WTC11 (cell line): ENCODE measurements at regions not wholly inside any gene's neighbourhood (a gene's known extent, or its start where the extent isn't known, plus 50 kb on each side); places are given as distances from the start of the nearest gene placed in this dataset.
A peak's percentile ranks its signal among the peaks of the same experiment; 100 is the strongest.

Experiments used
- ATAC-seq: fragments of 200-7000 bp; cut with Tn5 transposase; 2 replicates; pipeline ENCODE4 v1.10.0; 2021; ENCODE audit warnings: mild to moderate bottlenecking, moderate library complexity
- CTCF ChIA-PET: fragments of 300-600 bp; sonication (Branson Sonifier 250); formaldehyde crosslinking; loops from one replicate; lab custom pipeline; 2021; ENCODE audit warnings: antibody characterized with exemption; lab: Charles Lee
- POLR2A ChIA-PET: fragments of 350-600 bp; sonication (Branson Sonifier 250); formaldehyde crosslinking; loops from one replicate; lab custom pipeline; 2021; ENCODE audit warnings: antibody characterized with exemption; lab: Charles Lee
- DNase-seq: peaks from one replicate; pipeline ENCODE4 v3.0.0; 2021; ENCODE audit warnings: low spot score
- H3K27ac Mint-ChIP-seq: 2 replicates; pipeline ENCODE4 v1.8.0; 2021; ENCODE audit warnings: mixed read lengths
- H3K27me3 Mint-ChIP-seq: 2 replicates; pipeline ENCODE4 v1.8.0; 2021; ENCODE audit warnings: low read depth, mild to moderate bottlenecking, moderate library complexity, mixed read lengths
- H3K36me3 Mint-ChIP-seq: 2 replicates; pipeline ENCODE4 v1.8.0; 2021; ENCODE audit warnings: mixed read lengths
- H3K4me1 Mint-ChIP-seq: 2 replicates; pipeline ENCODE4 v1.8.0; 2022; ENCODE audit warnings: mixed read lengths
- H3K4me3 Mint-ChIP-seq: 2 replicates; pipeline ENCODE4 v1.8.0; 2021; ENCODE audit warnings: mild to moderate bottlenecking, moderate library complexity, mixed read lengths
- H3K9me3 Mint-ChIP-seq: 2 replicates; pipeline ENCODE4 v1.8.0; 2021; ENCODE audit warnings: mixed read lengths
- ATF1 ChIP-seq: sonication (generic); formaldehyde crosslinking; IDR thresholded peaks from 2 replicates; pipeline ENCODE4 v1.8.1; 2023; ENCODE audit warnings: mild to moderate bottlenecking, moderate library complexity, missing genetic modification reagents
- CBFB ChIP-seq: sonication (generic); formaldehyde crosslinking; IDR thresholded peaks from 2 replicates; pipeline ENCODE4 v1.8.1; 2022; ENCODE audit warnings: mild to moderate bottlenecking, low read depth, missing genetic modification reagents
- EMX1 ChIP-seq: fragments of 250-450 bp; sonication (Bioruptor Pico); IDR thresholded peaks from 2 replicates; pipeline ENCODE4 v1.8.0; 2021; ENCODE audit warnings: mild to moderate bottlenecking
- FOXJ3 ChIP-seq: sonication (generic); formaldehyde crosslinking; IDR thresholded peaks from 2 replicates; pipeline ENCODE4 v1.9.0; 2021; ENCODE audit warnings: missing genetic modification reagents, mild to moderate bottlenecking, borderline replicate concordance
- GABPB1 ChIP-seq: sonication (generic); formaldehyde crosslinking; IDR thresholded peaks from 2 replicates; pipeline ENCODE4 v1.8.1; 2023; ENCODE audit warnings: mild to moderate bottlenecking, missing genetic modification reagents
- GTF2I ChIP-seq: fragments of 250-450 bp; sonication (Bioruptor Pico); conservative IDR thresholded peaks from 2 replicates; pipeline ENCODE4 v1.4.0; 2021; ENCODE audit warnings: mild to moderate bottlenecking
- JUN ChIP-seq: sonication (generic); formaldehyde crosslinking; IDR thresholded peaks from 2 replicates; pipeline ENCODE4 v1.8.0; 2023; ENCODE audit warnings: mild to moderate bottlenecking, missing genetic modification reagents
- NFYB ChIP-seq: sonication (generic); formaldehyde crosslinking; conservative IDR thresholded peaks from 2 replicates; pipeline ENCODE4 v1.8.0; 2022; ENCODE audit warnings: low read depth, missing genetic modification reagents
- NR1H2 ChIP-seq: sonication (generic); formaldehyde crosslinking; IDR thresholded peaks from 2 replicates; pipeline ENCODE4 v1.9.0; 2021; ENCODE audit warnings: mild to moderate bottlenecking, moderate library complexity, missing genetic modification reagents
- NR3C1 ChIP-seq: sonication (generic); formaldehyde crosslinking; conservative IDR thresholded peaks from 2 replicates; pipeline ENCODE4 v1.8.1; 2023; ENCODE audit warnings: low read depth, mild to moderate bottlenecking, missing genetic modification reagents
- OVOL2 ChIP-seq: fragments of 250-450 bp; sonication (Bioruptor Pico); IDR thresholded peaks from 2 replicates; pipeline ENCODE4 v1.9.0; 2021; ENCODE audit warnings: mild to moderate bottlenecking, borderline replicate concordance
- SOX15 ChIP-seq: fragments of 250-450 bp; sonication (Bioruptor Pico); IDR thresholded peaks from 2 replicates; pipeline ENCODE4 v1.9.0; 2021; ENCODE audit warnings: mild to moderate bottlenecking
- TEAD1 ChIP-seq: sonication (generic); formaldehyde crosslinking; IDR thresholded peaks from 2 replicates; pipeline ENCODE4 v1.8.0; 2022; ENCODE audit warnings: mild to moderate bottlenecking, missing genetic modification reagents
- TF ChIP-seq, protein P1 (sequence below): fragments of 200-600 bp; IDR thresholded peaks from 2 replicates; pipeline ENCODE4 v1.8.0; 2022; ENCODE audit warnings: antibody characterized with exemption
- TF ChIP-seq, protein P2 (sequence below): sonication (generic); formaldehyde crosslinking; conservative IDR thresholded peaks from 2 replicates; pipeline ENCODE4 v1.8.1; 2022; ENCODE audit warnings: mild to moderate bottlenecking, missing genetic modification reagents
- TF ChIP-seq, protein P3 (sequence below): sonication (generic); formaldehyde crosslinking; IDR thresholded peaks from 2 replicates; pipeline ENCODE4 v1.8.1; 2023; ENCODE audit warnings: mild to moderate bottlenecking, missing genetic modification reagents
- TF ChIP-seq, protein P4 (sequence below): fragments of 250-450 bp; sonication (Bioruptor Pico); IDR thresholded peaks from 2 replicates; pipeline ENCODE4 v1.9.0; 2021; ENCODE audit warnings: mild to moderate bottlenecking
- TF ChIP-seq, protein P5 (sequence below): sonication (generic); formaldehyde crosslinking; IDR thresholded peaks from 2 replicates; pipeline ENCODE4 v1.8.0; 2023; ENCODE audit warnings: missing genetic modification reagents, mild to moderate bottlenecking, borderline replicate concordance

DNA sequence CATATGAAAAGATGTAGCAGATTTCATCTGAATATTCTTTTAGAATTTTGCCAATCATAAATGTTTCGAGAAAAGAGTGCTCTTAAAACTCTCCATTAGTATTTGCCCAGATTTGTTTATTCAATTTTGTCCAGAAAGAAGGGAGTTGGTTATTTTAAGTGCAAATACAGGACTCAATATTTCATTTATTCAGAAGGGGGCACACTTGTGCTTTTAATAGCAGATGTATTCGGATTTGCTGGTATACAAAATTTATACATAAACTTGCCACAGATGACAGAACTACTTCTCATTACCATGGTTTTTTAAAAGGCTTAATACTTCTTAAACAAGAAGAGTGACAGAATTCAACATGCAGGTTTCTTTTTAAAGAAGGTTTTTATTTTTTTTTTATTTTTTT is 69.8 kb upstream of the GRM7 start (continued):
- TF ChIP-seq OVOL2 (CRISPR knock-in tag) (no peak), GTF2I (CRISPR knock-in tag) (no peak)
- TF ChIP-seq, protein P1, sequence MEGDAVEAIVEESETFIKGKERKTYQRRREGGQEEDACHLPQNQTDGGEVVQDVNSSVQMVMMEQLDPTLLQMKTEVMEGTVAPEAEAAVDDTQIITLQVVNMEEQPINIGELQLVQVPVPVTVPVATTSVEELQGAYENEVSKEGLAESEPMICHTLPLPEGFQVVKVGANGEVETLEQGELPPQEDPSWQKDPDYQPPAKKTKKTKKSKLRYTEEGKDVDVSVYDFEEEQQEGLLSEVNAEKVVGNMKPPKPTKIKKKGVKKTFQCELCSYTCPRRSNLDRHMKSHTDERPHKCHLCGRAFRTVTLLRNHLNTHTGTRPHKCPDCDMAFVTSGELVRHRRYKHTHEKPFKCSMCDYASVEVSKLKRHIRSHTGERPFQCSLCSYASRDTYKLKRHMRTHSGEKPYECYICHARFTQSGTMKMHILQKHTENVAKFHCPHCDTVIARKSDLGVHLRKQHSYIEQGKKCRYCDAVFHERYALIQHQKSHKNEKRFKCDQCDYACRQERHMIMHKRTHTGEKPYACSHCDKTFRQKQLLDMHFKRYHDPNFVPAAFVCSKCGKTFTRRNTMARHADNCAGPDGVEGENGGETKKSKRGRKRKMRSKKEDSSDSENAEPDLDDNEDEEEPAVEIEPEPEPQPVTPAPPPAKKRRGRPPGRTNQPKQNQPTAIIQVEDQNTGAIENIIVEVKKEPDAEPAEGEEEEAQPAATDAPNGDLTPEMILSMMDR, result no peak

DNA sequence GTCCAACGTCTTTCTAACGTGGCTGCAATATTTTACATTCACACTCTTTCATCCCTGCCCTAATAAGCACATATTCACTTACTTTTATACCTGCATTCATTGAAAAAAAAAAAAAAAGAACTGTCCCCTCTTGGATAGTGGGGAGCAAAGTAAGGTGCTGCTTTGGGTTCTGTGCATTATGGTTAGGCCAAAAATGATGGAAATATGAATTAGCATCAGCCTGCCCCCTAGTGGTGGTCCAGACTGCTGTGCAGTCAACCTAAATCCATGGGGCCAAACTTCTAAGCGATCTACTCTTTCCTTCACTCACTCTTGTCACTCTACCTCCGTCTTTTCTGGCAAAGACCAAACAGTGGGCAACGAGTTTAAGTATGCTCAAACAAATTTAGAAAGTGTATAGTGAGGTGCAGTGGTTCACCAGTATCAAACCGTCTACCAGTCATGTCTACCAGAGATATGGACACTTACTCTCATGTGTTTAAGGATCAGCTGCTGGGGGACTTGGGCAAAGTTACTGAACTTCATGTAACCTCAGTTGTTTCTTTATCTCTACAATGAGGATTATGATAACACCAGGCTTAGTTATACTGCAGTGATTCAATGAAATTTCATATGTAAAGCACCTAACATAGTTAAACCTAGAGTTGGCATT is 61.5 kb upstream of the GRM7 start:
- H3K27me3 Mint-ChIP-seq, result no peaks in the 10 kb centered on the region; the same call in 1 of the 2 replicates
- no peaks in the 10 kb centered on the region for H3K4me1 Mint-ChIP-seq
- H3K27ac Mint-ChIP-seq, result no peak overlapping the region
- POLR2A ChIA-PET, result no interaction called here
- CTCF ChIA-PET, result no interaction called here
- H3K9me3 Mint-ChIP-seq, result peaks cover 44% of the 10 kb centered on the region
- no peak overlapping the region for H3K4me3 Mint-ChIP-seq
- DNase-seq, result peak; percentile 11
- H3K36me3 Mint-ChIP-seq, result peaks cover 14% of the 10 kb centered on the region; the same call in 1 of the 2 replicates
- TF ChIP-seq, protein P1, result peak; percentile 69
- no peak for TF ChIP-seq FOXJ3 (CRISPR knock-in tag)
- peak; percentile 59 for ATAC-seq

DNA sequence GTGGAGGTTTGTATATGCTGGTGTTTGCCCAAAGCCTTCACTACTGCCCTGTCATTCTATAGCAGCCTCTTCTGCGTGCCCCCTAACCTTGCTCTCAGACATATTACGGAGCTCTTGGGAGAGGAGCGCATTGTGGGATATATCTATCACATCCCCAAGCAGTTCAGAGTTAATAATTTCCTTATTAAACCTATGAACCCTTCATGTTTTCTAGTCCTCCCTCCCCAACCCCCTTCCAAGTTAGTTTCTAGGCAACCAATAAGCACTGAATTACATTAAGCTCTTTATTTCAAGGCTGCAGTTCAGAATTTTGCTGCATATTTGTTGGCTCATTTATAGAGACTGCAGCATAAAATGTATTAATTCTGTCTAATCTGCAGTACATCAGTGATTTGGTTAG is 57.3 kb upstream of the GRM7 start:
- ATAC-seq, result no peak
- no peak overlapping the region for H3K27ac Mint-ChIP-seq
- no peak overlapping the region for H3K4me3 Mint-ChIP-seq
- peaks cover 12% of the 10 kb centered on the region; the same call in 1 of the 2 replicates for H3K36me3 Mint-ChIP-seq
- ChIA-PET CTCF (no interaction called here), POLR2A (interaction anchor here (0.7 kb wide), 1 partner anchor 290 kb away, joined by 10 read pairs; no protein-coding TSS in a partner anchor)
- H3K27me3 Mint-ChIP-seq, result no peaks in the 10 kb centered on the region
- peaks cover 41% of the 10 kb centered on the region for H3K9me3 Mint-ChIP-seq
- H3K4me1 Mint-ChIP-seq, result no peaks in the 10 kb centered on the region
- DNase-seq, result no peak
- TF ChIP-seq, protein P2, sequence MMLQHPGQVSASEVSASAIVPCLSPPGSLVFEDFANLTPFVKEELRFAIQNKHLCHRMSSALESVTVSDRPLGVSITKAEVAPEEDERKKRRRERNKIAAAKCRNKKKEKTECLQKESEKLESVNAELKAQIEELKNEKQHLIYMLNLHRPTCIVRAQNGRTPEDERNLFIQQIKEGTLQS (CRISPR knock-in tag), result no peak
- TF ChIP-seq NR3C1 (CRISPR knock-in tag) (no peak), TEAD1 (no peak), ATF1 (CRISPR knock-in tag) (no peak), GABPB1 (CRISPR knock-in tag) (no peak), CBFB (CRISPR knock-in tag) (no peak), NFYB (CRISPR knock-in tag) (no peak), NR1H2 (CRISPR knock-in tag) (no peak), JUN (CRISPR knock-in tag) (no peak), EMX1 (CRISPR knock-in tag) (no peak), SOX15 (CRISPR knock-in tag) (no peak)
- TF ChIP-seq, protein P3, sequence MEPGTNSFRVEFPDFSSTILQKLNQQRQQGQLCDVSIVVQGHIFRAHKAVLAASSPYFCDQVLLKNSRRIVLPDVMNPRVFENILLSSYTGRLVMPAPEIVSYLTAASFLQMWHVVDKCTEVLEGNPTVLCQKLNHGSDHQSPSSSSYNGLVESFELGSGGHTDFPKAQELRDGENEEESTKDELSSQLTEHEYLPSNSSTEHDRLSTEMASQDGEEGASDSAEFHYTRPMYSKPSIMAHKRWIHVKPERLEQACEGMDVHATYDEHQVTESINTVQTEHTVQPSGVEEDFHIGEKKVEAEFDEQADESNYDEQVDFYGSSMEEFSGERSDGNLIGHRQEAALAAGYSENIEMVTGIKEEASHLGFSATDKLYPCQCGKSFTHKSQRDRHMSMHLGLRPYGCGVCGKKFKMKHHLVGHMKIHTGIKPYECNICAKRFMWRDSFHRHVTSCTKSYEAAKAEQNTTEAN (CRISPR knock-in tag), result no peak
- TF ChIP-seq, protein P4, sequence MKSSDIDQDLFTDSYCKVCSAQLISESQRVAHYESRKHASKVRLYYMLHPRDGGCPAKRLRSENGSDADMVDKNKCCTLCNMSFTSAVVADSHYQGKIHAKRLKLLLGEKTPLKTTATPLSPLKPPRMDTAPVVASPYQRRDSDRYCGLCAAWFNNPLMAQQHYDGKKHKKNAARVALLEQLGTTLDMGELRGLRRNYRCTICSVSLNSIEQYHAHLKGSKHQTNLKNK (CRISPR knock-in tag), result no peak
- TF ChIP-seq, protein P5, sequence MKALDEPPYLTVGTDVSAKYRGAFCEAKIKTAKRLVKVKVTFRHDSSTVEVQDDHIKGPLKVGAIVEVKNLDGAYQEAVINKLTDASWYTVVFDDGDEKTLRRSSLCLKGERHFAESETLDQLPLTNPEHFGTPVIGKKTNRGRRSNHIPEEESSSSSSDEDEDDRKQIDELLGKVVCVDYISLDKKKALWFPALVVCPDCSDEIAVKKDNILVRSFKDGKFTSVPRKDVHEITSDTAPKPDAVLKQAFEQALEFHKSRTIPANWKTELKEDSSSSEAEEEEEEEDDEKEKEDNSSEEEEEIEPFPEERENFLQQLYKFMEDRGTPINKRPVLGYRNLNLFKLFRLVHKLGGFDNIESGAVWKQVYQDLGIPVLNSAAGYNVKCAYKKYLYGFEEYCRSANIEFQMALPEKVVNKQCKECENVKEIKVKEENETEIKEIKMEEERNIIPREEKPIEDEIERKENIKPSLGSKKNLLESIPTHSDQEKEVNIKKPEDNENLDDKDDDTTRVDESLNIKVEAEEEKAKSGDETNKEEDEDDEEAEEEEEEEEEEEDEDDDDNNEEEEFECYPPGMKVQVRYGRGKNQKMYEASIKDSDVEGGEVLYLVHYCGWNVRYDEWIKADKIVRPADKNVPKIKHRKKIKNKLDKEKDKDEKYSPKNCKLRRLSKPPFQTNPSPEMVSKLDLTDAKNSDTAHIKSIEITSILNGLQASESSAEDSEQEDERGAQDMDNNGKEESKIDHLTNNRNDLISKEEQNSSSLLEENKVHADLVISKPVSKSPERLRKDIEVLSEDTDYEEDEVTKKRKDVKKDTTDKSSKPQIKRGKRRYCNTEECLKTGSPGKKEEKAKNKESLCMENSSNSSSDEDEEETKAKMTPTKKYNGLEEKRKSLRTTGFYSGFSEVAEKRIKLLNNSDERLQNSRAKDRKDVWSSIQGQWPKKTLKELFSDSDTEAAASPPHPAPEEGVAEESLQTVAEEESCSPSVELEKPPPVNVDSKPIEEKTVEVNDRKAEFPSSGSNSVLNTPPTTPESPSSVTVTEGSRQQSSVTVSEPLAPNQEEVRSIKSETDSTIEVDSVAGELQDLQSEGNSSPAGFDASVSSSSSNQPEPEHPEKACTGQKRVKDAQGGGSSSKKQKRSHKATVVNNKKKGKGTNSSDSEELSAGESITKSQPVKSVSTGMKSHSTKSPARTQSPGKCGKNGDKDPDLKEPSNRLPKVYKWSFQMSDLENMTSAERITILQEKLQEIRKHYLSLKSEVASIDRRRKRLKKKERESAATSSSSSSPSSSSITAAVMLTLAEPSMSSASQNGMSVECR (CRISPR knock-in tag), result no peak
